ENCODE measurements at regions not wholly inside any gene's neighbourhood (a gene's known extent, or its start where the extent isn't known, plus 50 kb on each side); places are given as distances from the start of the nearest gene placed in this dataset.

- no peak overlapping the region for H3K27ac ChIP-seq
- no peaks in the 10 kb centered on the region for H3K36me3 ChIP-seq (ENCODE audit: control insufficient read depth, insufficient read depth, low read length)
- no peaks in the 10 kb centered on the region for H3K27me3 ChIP-seq (ENCODE audit: control insufficient read depth, insufficient read depth, low read length)
- H3K9me3 ChIP-seq (ENCODE audit: control insufficient read depth, low read length): no peaks in the 10 kb centered on the region
- no peak overlapping the region for H3K9ac ChIP-seq
- no peak overlapping the region for H3K4me2 ChIP-seq (ENCODE audit: low read length)
- no peak overlapping the region for H2AFZ ChIP-seq
- H3K4me3 ChIP-seq (ENCODE audit: low read depth, low read length): no peak overlapping the region
- H3K79me2 ChIP-seq: no peaks in the 10 kb centered on the region
- TF ChIP-seq, protein P1, sequence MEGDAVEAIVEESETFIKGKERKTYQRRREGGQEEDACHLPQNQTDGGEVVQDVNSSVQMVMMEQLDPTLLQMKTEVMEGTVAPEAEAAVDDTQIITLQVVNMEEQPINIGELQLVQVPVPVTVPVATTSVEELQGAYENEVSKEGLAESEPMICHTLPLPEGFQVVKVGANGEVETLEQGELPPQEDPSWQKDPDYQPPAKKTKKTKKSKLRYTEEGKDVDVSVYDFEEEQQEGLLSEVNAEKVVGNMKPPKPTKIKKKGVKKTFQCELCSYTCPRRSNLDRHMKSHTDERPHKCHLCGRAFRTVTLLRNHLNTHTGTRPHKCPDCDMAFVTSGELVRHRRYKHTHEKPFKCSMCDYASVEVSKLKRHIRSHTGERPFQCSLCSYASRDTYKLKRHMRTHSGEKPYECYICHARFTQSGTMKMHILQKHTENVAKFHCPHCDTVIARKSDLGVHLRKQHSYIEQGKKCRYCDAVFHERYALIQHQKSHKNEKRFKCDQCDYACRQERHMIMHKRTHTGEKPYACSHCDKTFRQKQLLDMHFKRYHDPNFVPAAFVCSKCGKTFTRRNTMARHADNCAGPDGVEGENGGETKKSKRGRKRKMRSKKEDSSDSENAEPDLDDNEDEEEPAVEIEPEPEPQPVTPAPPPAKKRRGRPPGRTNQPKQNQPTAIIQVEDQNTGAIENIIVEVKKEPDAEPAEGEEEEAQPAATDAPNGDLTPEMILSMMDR (IDR thresholded peaks at IDR 0.05): no peak
- H3K4me1 ChIP-seq: peaks cover 50% of the 10 kb centered on the region
Measured at GRCh38 chr1:116259663-116260062, 113.4 kb upstream of the ATP1A1 start.

DNA sequence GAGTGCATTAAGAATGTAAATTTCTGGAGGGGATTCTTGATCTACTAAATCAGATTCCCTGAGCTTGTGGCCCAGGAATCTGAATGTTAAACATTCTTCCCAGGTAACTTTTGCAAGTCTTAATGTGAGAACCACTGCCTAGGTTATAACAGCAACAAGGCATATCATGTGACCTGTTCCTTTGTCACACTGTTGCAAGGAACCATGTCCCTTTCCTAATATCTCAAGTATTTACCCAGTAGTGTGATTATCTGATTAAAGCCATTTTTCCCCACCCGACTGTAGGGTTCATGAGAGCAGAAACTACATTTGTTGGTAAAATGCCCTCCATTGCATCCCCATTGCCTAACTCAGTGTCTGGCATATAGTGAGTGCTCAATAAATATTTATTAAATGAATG, 112.9 kb upstream of the ATP1A1 start:
- H3K36me3 ChIP-seq (ENCODE audit: control insufficient read depth, insufficient read depth, low read length): no peaks in the 10 kb centered on the region
- no peak overlapping the region for H3K4me2 ChIP-seq (ENCODE audit: low read length)
- no peak overlapping the region for H3K9ac ChIP-seq
- H3K27me3 ChIP-seq (ENCODE audit: control insufficient read depth, insufficient read depth, low read length): no peaks in the 10 kb centered on the region
- peak overlapping the region; percentile 60 for H3K27ac ChIP-seq
- TF ChIP-seq, protein P1 (IDR thresholded peaks at IDR 0.05): no peak
- no peaks in the 10 kb centered on the region for H3K79me2 ChIP-seq
- no peaks in the 10 kb centered on the region for H3K9me3 ChIP-seq (ENCODE audit: control insufficient read depth, low read length)
- peaks cover 47% of the 10 kb centered on the region for H3K4me1 ChIP-seq
- no peak overlapping the region for H2AFZ ChIP-seq
- H3K4me3 ChIP-seq (ENCODE audit: low read depth, low read length): no peak overlapping the region

- peak overlapping the region; percentile 60 for H3K27ac ChIP-seq
- H3K4me1 ChIP-seq: peaks cover 42% of the 10 kb centered on the region
- H3K79me2 ChIP-seq: no peaks in the 10 kb centered on the region
- no peaks in the 10 kb centered on the region for H3K9me3 ChIP-seq (ENCODE audit: control insufficient read depth, low read length)
- H3K4me2 ChIP-seq (ENCODE audit: low read length): no peak overlapping the region
- H3K9ac ChIP-seq: no peak overlapping the region
- H3K27me3 ChIP-seq (ENCODE audit: control insufficient read depth, insufficient read depth, low read length): no peaks in the 10 kb centered on the region
- no peak overlapping the region for H3K4me3 ChIP-seq (ENCODE audit: low read depth, low read length)
- no peak overlapping the region for H2AFZ ChIP-seq
- TF ChIP-seq, protein P1 (IDR thresholded peaks at IDR 0.05): no peak
- no peaks in the 10 kb centered on the region for H3K36me3 ChIP-seq (ENCODE audit: control insufficient read depth, insufficient read depth, low read length)
Measured at GRCh38 chr1:116260621-116261020, 112.4 kb upstream of the ATP1A1 start.

DNA sequence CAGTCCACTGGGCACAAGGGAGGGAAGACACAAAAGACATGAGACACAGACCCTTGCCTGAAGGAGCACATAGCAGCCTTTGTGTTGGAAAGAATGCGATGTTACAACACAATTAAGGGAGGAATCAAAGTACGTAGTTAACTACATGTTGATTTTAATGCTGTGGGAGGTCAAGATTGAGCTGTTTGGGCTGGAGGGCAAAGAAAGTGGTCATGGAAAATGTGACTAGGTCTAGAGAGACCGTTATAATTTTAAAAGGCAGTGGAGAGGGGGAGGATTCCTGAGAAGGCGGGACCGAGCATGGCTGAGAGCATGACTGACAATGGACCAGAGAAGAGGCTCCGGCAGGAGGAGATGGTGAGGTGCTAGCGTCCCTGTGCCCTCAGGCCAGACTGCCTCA, 111.8 kb upstream of the ATP1A1 start:
- TF ChIP-seq, protein P1 (IDR thresholded peaks at IDR 0.05): no peak
- Histone ChIP-seq H3K9me3 (ENCODE audit: control insufficient read depth, low read length) (no peaks in the 10 kb centered on the region), H3K4me1 (peaks cover 37% of the 10 kb centered on the region)

GRCh38 chr1:116262207-116262994, 110.6 kb upstream of the ATP1A1 start:
- H3K79me2 ChIP-seq: no peaks in the 10 kb centered on the region
- no peak overlapping the region for H3K4me2 ChIP-seq (ENCODE audit: low read length)
- H3K4me3 ChIP-seq (ENCODE audit: low read depth, low read length): no peak overlapping the region
- H3K9me3 ChIP-seq (ENCODE audit: control insufficient read depth, low read length): no peaks in the 10 kb centered on the region
- H3K27ac ChIP-seq: peak overlapping the region; percentile 60
- no peak overlapping the region for H3K9ac ChIP-seq
- peak overlapping the region; percentile 54 for H2AFZ ChIP-seq
- no peaks in the 10 kb centered on the region for H3K27me3 ChIP-seq (ENCODE audit: control insufficient read depth, insufficient read depth, low read length)
- no peaks in the 10 kb centered on the region for H3K36me3 ChIP-seq (ENCODE audit: control insufficient read depth, insufficient read depth, low read length)
- H3K4me1 ChIP-seq: peaks cover 43% of the 10 kb centered on the region
- TF ChIP-seq, protein P1 (IDR thresholded peaks at IDR 0.05): no peak

More for the DNA sequence above, 111.8 kb upstream of the ATP1A1 start:
- H3K27me3 ChIP-seq (ENCODE audit: control insufficient read depth, insufficient read depth, low read length): no peaks in the 10 kb centered on the region
- H2AFZ ChIP-seq: peak overlapping the region; percentile 17
- H3K9ac ChIP-seq: no peak overlapping the region
- no peaks in the 10 kb centered on the region for H3K36me3 ChIP-seq (ENCODE audit: control insufficient read depth, insufficient read depth, low read length)
- peak overlapping the region; percentile 60 for H3K27ac ChIP-seq
- H3K4me2 ChIP-seq (ENCODE audit: low read length): no peak overlapping the region
- H3K4me3 ChIP-seq (ENCODE audit: low read depth, low read length): no peak overlapping the region
- H3K79me2 ChIP-seq: no peaks in the 10 kb centered on the region
